ELF-1 (cell line): ENCODE measurements at regions not wholly inside any gene's neighbourhood (a gene's known extent, or its start where the extent isn't known, plus 50 kb on each side); places are given as distances from the start of the nearest gene placed in this dataset.

Experiments
- DNase-seq: peaks from one replicate; pipeline ENCODE4 v3.0.0-alpha.2; 2016; ENCODE audit warnings: low read depth, low spot score

GRCh38 chr5:98042961-98043360 is 730.5 kb upstream of the RGMB start:
- DNase-seq, result no peak

GRCh38 chr5:98050583-98050982 is 722.9 kb upstream of the RGMB start:
- no peak for DNase-seq

GRCh38 chr5:98053170-98053569 is 720.3 kb upstream of the RGMB start:
- DNase-seq, result no peak

- no peak for DNase-seq
These were observed 713.3 kb upstream of the RGMB start for GRCh38 chr5:98060148-98060547.

- DNase-seq, result no peak
These were observed 709.3 kb upstream of the RGMB start for GRCh38 chr5:98064118-98064685.

GRCh38 chr5:98065261-98065909 is 708.1 kb upstream of the RGMB start:
- DNase-seq, result no peak

GRCh38 chr5:98066910-98067309 is 706.6 kb upstream of the RGMB start:
- no peak for DNase-seq

- DNase-seq, result no peak
These were observed 703.5 kb upstream of the RGMB start for GRCh38 chr5:98069876-98070512.

GRCh38 chr5:98072921-98073320 is 700.5 kb upstream of the RGMB start:
- no peak for DNase-seq

GRCh38 chr5:98076501-98076900 is 697.0 kb upstream of the RGMB start:
- DNase-seq, result no peak

- no peak for DNase-seq
These were observed 687.9 kb upstream of the RGMB start for GRCh38 chr5:98085593-98085992.

- no peak for DNase-seq
These were observed 678.4 kb upstream of the RGMB start for GRCh38 chr5:98095072-98095471.

GRCh38 chr5:98096155-98096554 is 677.3 kb upstream of the RGMB start:
- no peak for DNase-seq

- no peak for DNase-seq
These were observed 673.9 kb upstream of the RGMB start for GRCh38 chr5:98099448-98100105.

GRCh38 chr5:98101131-98101530 is 672.3 kb upstream of the RGMB start:
- no peak for DNase-seq

GRCh38 chr5:98102936-98103335 is 670.5 kb upstream of the RGMB start:
- no peak for DNase-seq

GRCh38 chr5:98103807-98104206 is 669.7 kb upstream of the RGMB start:
- no peak for DNase-seq

GRCh38 chr5:98104454-98105188 is 668.8 kb upstream of the RGMB start:
- DNase-seq, result no peak

- no peak for DNase-seq
These were observed 667.8 kb upstream of the RGMB start for GRCh38 chr5:98105681-98106080.

- DNase-seq, result no peak
These were observed 667.1 kb upstream of the RGMB start for GRCh38 chr5:98106116-98107031.

GRCh38 chr5:98108497-98108896 is 665.0 kb upstream of the RGMB start:
- DNase-seq, result no peak
